HCT116 (cell line): ENCODE measurements at regions not wholly inside any gene's neighbourhood (a gene's known extent, or its start where the extent isn't known, plus 50 kb on each side); places are given as distances from the start of the nearest gene placed in this dataset.

Experiments
- ATAC-seq: fragments of 200-7000 bp; cut with Tn5 transposase; 2 replicates; pipeline ENCODE4 v1.9.1; 2020; ENCODE audit warnings: mild to moderate bottlenecking, moderate library complexity
- BruUV-seq: library from RNA; stranded (reverse); fragments of 400-500 nt; replicated peaks from 2 replicates; lab custom pipeline; 2021; lab: Mats Ljungman, UMichigan
- CTCF ChIA-PET: fragments of 300-600 bp; sonication (Branson Sonifier 250); formaldehyde crosslinking; loops from one replicate; lab custom pipeline; 2021; ENCODE audit warnings: antibody characterized with exemption; lab: Charles Lee
- POLR2A ChIA-PET: fragments of 300-600, 350-600 bp; sonication (Branson Sonifier 250); formaldehyde crosslinking; loops from one replicate; lab custom pipeline; 2021; ENCODE audit warnings: antibody characterized with exemption; lab: Charles Lee
- RAD21 ChIA-PET, 2 experiments: fragments of 300-600 bp; sonication (Branson Sonifier 250); formaldehyde crosslinking; loops; one replicate each; lab custom pipeline; 2023; ENCODE audit warnings: low total read pairs in 2 of 2; ENCODE audit not compliant: uncharacterized antibody in 2 of 2, unreplicated experiment in 2 of 2, low non-redundant PET in 1 of 2; lab: Charles Lee
- DNase-seq: peaks from one replicate; pipeline ENCODE4 v3.0.0-alpha.2; 2010; ENCODE audit warnings: low read depth, low spot score
- H2AFZ ChIP-seq: fragments of 200-600 bp; shearing (Covaris generic), sonication (generic); 2 replicates; pipeline ENCODE4 v1.6.1; 2017; ENCODE audit warnings: low read depth, mixed run types, mixed read lengths, antibody characterized with exemption, low read length; ENCODE audit not compliant: poor library complexity, severe bottlenecking
- H3K27ac ChIP-seq: 2 replicates; pipeline ENCODE4 v1.5.1; 2012; ENCODE audit warnings: low read depth, low read length
- H3K27me3 ChIP-seq: fragments of 200-600 bp; sonication (generic); 2 replicates; pipeline ENCODE4 v1.6.1; 2016; ENCODE audit warnings: mixed run types, low read length, mixed read lengths; ENCODE audit not compliant: insufficient read depth
- H3K36me3 ChIP-seq, 2 experiments: fragments of 200-500 bp in 1 of 2; fragments of 200-600 bp in 1 of 2; sonication (Bioruptor generic) in 1 of 2; sonication (generic) in 1 of 2; 2 replicates each; pipeline versions ENCODE4 v1.5.1 to v1.6.1; 2014 to 2016; ENCODE audit warnings: low read length in 2 of 2, inconsistent platforms in 1 of 2, mixed read lengths in 1 of 2, mixed run types in 1 of 2; ENCODE audit not compliant: insufficient read depth in 2 of 2, control insufficient read depth in 1 of 2
- H3K4me1 ChIP-seq, 2 experiments: fragments of 200-600 bp in 1 of 2; sonication (generic) in 1 of 2; 2 replicates each; pipeline versions ENCODE4 v1.5.1 to v1.6.1; 2012 to 2017; ENCODE audit warnings: low read length in 2 of 2, inconsistent platforms in 1 of 2, mild to moderate bottlenecking in 1 of 2, mixed read lengths in 1 of 2, mixed run types in 1 of 2, moderate library complexity in 1 of 2; ENCODE audit not compliant: insufficient read depth in 2 of 2, control insufficient read depth in 1 of 2
- H3K4me2 ChIP-seq: fragments of 200-600 bp; sonication (generic); 2 replicates; pipeline ENCODE4 v1.6.1; 2017; ENCODE audit warnings: mixed run types, low read length, mixed read lengths
- H3K4me3 ChIP-seq, 2 experiments: fragments of 200-600 bp in 1 of 2; sonication (generic) in 1 of 2; replicated peaks in 1 of 2; 2 replicates each; pipeline ENCODE4 v1.5.1; 2011 to 2016; ENCODE audit warnings: low read length in 2 of 2, control low read depth in 1 of 2, low read depth in 1 of 2, mild to moderate bottlenecking in 1 of 2, mixed read lengths in 1 of 2, mixed run types in 1 of 2
- H3K79me2 ChIP-seq: fragments of 200-600 bp; sonication (generic); 2 replicates; pipeline ENCODE4 v1.6.1; 2017; ENCODE audit warnings: mild to moderate bottlenecking, mixed run types, low read length, moderate library complexity, mixed read lengths; ENCODE audit not compliant: insufficient read depth
- H3K9ac ChIP-seq: fragments of 200-600 bp; sonication (generic); 2 replicates; pipeline ENCODE4 v1.6.1; 2016; ENCODE audit warnings: low read length, mixed read lengths
- H3K9me2 ChIP-seq: fragments of 200-600 bp; sonication (generic), shearing (Covaris generic); 2 replicates; pipeline ENCODE4 v1.6.1; 2017; ENCODE audit warnings: mixed run types, mild to moderate bottlenecking, moderate library complexity; ENCODE audit not compliant: insufficient read depth
- H3K9me3 ChIP-seq, 2 experiments: fragments of 200-500 bp in 1 of 2; fragments of 200-600 bp in 1 of 2; sonication (Bioruptor generic) in 1 of 2; sonication (generic) in 1 of 2; 2 replicates each; pipeline ENCODE4 v1.6.1; 2014 to 2017; ENCODE audit warnings: low read length in 2 of 2, mixed read lengths in 2 of 2, inconsistent platforms in 1 of 2, low read depth in 1 of 2, mild to moderate bottlenecking in 1 of 2, mixed run types in 1 of 2, moderate library complexity in 1 of 2; ENCODE audit not compliant: control insufficient read depth in 1 of 2, insufficient read depth in 1 of 2
- H4K20me1 ChIP-seq: fragments of 200-600 bp; sonication (generic), shearing (Covaris generic); 2 replicates; pipeline ENCODE4 v1.6.1; 2017; ENCODE audit warnings: mixed run types, mild to moderate bottlenecking, moderate library complexity; ENCODE audit not compliant: insufficient read depth
- CBX3 ChIP-seq: IDR thresholded peaks from 2 replicates; pipeline ENCODE4 v1.6.1; 2012; ENCODE audit warnings: low read depth
- EZH2phosphoT487 ChIP-seq: fragments of 200-600 bp; IDR thresholded peaks from 2 replicates; pipeline ENCODE4 v1.6.1; 2018; ENCODE audit warnings: antibody characterized with exemption, borderline replicate concordance
- MAX ChIP-seq: IDR thresholded peaks from 2 replicates; pipeline ENCODE4 v1.6.1; 2012
- POLR2A ChIP-seq: IDR thresholded peaks from 2 replicates; pipeline ENCODE4 v1.7.0; 2011; ENCODE audit warnings: borderline replicate concordance; ENCODE audit not compliant: insufficient read depth, insufficient read length; ENCODE audit errors: extremely low read depth
- POLR2AphosphoS5 ChIP-seq: IDR thresholded peaks from 2 replicates; pipeline ENCODE4 v1.6.1; 2011; ENCODE audit warnings: mild to moderate bottlenecking, low read depth, low read length, moderate library complexity
- RAD21 ChIP-seq: IDR thresholded peaks from 2 replicates; pipeline ENCODE4 v1.6.1; 2012; ENCODE audit warnings: low read depth, mild to moderate bottlenecking
- SIN3A ChIP-seq: IDR thresholded peaks from 2 replicates; pipeline ENCODE4 v1.6.1; 2012; ENCODE audit warnings: low read depth
- SP1 ChIP-seq: IDR thresholded peaks from 2 replicates; pipeline ENCODE4 v1.6.1; 2012; ENCODE audit warnings: low read depth
- TCF7L2 ChIP-seq: IDR thresholded peaks from 2 replicates; pipeline ENCODE4 v1.7.0; 2011; ENCODE audit warnings: borderline replicate concordance, inconsistent platforms; ENCODE audit not compliant: insufficient read depth, insufficient read length; ENCODE audit errors: extremely low read depth
- ZBTB33 ChIP-seq: IDR thresholded peaks from 2 replicates; pipeline ENCODE4 v1.6.1; 2011; ENCODE audit warnings: mild to moderate bottlenecking, low read length, moderate library complexity; ENCODE audit not compliant: insufficient replicate concordance; ENCODE audit errors: extremely low read depth
- intact Hi-C: fragments of 100-400 bp; cut with micrococcal nuclease; formaldehyde crosslinking; loops from 2 replicates; pipeline ENCODE4 v1.10.0; 2022
- TF ChIP-seq, protein P1 (sequence below), 3 experiments: fragments of 200-600 bp in 1 of 3; sonication (generic) in 1 of 3; IDR thresholded peaks in 2 of 3; conservative IDR thresholded peaks in 1 of 3; 2 replicates each; pipeline ENCODE4 v1.5.1; 2012 to 2017; ENCODE audit warnings: low read depth in 2 of 3, low read length in 2 of 3, antibody characterized with exemption in 1 of 3, borderline replicate concordance in 1 of 3, control low read depth in 1 of 3, mild to moderate bottlenecking in 1 of 3, mixed read lengths in 1 of 3, mixed run types in 1 of 3, moderate library complexity in 1 of 3; ENCODE audit not compliant: insufficient read depth in 1 of 3
- TF ChIP-seq, protein P2 (sequence below): IDR thresholded peaks from 2 replicates; pipeline ENCODE4 v1.6.1; 2012; ENCODE audit warnings: low read depth

- Histone ChIP-seq H3K9me2 (no peaks in the 10 kb centered on the region), H3K79me2 (no peaks in the 10 kb centered on the region), H3K27me3 (no peaks in the 10 kb centered on the region), H3K4me1 (peaks cover 50 to 67% of the 10 kb centered on the region in 2 experiments), H3K9me3 (peaks cover 0 to 3% of the 10 kb centered on the region in 2 experiments; a peak in 1 of 4 replicates), H3K4me2 (peak overlapping the region; percentile 62), H3K27ac (peak overlapping the region; percentile 55), H2AFZ (no peak overlapping the region), H4K20me1 (no peaks in the 10 kb centered on the region), H3K4me3 (peak overlapping the region in 1 of 2 experiments; percentile 36; a peak in 2 of 4 replicates), H3K36me3 (no peaks in the 10 kb centered on the region), H3K9ac (peak overlapping the region; percentile 10; the same call in 1 of the 2 replicates)
- TF ChIP-seq TCF7L2 (peak; percentile 24), POLR2AphosphoS5 (peak; percentile 54), SIN3A (no peak), EZH2phosphoT487 (no peak), POLR2A (no peak), RAD21 (no peak), SP1 (no peak), MAX (no peak), ZBTB33 (peak; percentile 37), CBX3 (no peak)
- TF ChIP-seq, protein P1, sequence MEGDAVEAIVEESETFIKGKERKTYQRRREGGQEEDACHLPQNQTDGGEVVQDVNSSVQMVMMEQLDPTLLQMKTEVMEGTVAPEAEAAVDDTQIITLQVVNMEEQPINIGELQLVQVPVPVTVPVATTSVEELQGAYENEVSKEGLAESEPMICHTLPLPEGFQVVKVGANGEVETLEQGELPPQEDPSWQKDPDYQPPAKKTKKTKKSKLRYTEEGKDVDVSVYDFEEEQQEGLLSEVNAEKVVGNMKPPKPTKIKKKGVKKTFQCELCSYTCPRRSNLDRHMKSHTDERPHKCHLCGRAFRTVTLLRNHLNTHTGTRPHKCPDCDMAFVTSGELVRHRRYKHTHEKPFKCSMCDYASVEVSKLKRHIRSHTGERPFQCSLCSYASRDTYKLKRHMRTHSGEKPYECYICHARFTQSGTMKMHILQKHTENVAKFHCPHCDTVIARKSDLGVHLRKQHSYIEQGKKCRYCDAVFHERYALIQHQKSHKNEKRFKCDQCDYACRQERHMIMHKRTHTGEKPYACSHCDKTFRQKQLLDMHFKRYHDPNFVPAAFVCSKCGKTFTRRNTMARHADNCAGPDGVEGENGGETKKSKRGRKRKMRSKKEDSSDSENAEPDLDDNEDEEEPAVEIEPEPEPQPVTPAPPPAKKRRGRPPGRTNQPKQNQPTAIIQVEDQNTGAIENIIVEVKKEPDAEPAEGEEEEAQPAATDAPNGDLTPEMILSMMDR (IDR thresholded peaks at IDR 0.05 in 2 of 3, conservative IDR thresholded peaks at IDR 0.05 in 1 of 3; ENCODE audit: borderline replicate concordance in 1 of 3, insufficient read depth in 1 of 3, low read depth in 2 of 3, low read length in 2 of 3): no peak
- TF ChIP-seq, protein P2, sequence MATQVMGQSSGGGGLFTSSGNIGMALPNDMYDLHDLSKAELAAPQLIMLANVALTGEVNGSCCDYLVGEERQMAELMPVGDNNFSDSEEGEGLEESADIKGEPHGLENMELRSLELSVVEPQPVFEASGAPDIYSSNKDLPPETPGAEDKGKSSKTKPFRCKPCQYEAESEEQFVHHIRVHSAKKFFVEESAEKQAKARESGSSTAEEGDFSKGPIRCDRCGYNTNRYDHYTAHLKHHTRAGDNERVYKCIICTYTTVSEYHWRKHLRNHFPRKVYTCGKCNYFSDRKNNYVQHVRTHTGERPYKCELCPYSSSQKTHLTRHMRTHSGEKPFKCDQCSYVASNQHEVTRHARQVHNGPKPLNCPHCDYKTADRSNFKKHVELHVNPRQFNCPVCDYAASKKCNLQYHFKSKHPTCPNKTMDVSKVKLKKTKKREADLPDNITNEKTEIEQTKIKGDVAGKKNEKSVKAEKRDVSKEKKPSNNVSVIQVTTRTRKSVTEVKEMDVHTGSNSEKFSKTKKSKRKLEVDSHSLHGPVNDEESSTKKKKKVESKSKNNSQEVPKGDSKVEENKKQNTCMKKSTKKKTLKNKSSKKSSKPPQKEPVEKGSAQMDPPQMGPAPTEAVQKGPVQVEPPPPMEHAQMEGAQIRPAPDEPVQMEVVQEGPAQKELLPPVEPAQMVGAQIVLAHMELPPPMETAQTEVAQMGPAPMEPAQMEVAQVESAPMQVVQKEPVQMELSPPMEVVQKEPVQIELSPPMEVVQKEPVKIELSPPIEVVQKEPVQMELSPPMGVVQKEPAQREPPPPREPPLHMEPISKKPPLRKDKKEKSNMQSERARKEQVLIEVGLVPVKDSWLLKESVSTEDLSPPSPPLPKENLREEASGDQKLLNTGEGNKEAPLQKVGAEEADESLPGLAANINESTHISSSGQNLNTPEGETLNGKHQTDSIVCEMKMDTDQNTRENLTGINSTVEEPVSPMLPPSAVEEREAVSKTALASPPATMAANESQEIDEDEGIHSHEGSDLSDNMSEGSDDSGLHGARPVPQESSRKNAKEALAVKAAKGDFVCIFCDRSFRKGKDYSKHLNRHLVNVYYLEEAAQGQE: no peak
- POLR2A ChIA-PET: interaction anchor here (0.8 to 1.1 kb wide), 3 partner anchors 15 to 220 kb away, joined by 3 read pairs; no protein-coding TSS in a partner anchor
- intact Hi-C loops: loop anchor here (1.0 to 10.0 kb wide), 3 partner anchors 93 to 281 kb away; partner anchors contain the start of gene CIBAR2
- ATAC-seq (peak; percentile 83), DNase-seq (peak; percentile 92)
- RAD21 ChIA-PET: interaction anchor here (0.6 to 1.5 kb wide), 7 partner anchors 21 to 989 kb away, joined by 3 to 5 read pairs (median 3); no protein-coding TSS in a partner anchor
- no TSS peak for BruUV-seq
- CTCF ChIA-PET: interaction anchor here (0.6 to 5.1 kb wide), 21 partner anchors 15 to 325 kb away, joined by 3 to 43 read pairs (median 4); no protein-coding TSS in a partner anchor
These were observed 217.8 kb upstream of the GSE1 start for GRCh38 chr16:85395207-85395912.
